ENCODE measurements at regions not wholly inside any gene's neighbourhood (a gene's known extent, or its start where the extent isn't known, plus 50 kb on each side); places are given as distances from the start of the nearest gene placed in this dataset.
"Not testable (repeated sequence)": the region's sequence is repeated elsewhere in the genome, so short reads cannot be mapped to it uniquely, and the experiment has no call there.

DNA sequence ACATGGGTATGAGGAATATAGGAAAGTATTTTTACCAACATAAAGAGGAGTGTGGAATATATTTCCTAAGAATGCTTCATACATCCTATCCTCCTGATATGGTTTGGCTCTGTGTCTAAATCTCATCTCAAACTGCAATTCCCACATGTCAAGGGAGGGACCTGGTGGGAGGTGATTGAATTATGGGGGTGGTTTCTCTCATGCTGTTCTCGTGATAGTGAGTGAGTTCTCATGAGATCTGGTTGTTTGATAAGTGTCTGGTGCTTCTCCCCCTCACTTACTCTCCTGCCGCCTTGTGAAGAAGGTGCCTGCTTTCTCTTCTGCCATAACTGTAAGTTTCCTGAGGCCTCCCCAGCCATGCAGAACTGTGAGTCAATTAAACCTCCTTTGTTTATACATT, 62.2 kb upstream of the CYRIA start:
- POLR2A ChIA-PET; H3K27me3 Mint-ChIP-seq; H3K4me3 Mint-ChIP-seq; DNase-seq; H3K9me3 Mint-ChIP-seq; H3K36me3 Mint-ChIP-seq (ENCODE audit: low read depth); H3K4me1 Mint-ChIP-seq; CTCF ChIA-PET; H3K27ac Mint-ChIP-seq: not testable (repeated sequence)

- CTCF ChIA-PET = no interaction called here
- no peaks in the 10 kb centered on the region for H3K36me3 Mint-ChIP-seq (ENCODE audit: low read depth)
- H3K27me3 Mint-ChIP-seq = no peaks in the 10 kb centered on the region
- H3K4me1 Mint-ChIP-seq = no peaks in the 10 kb centered on the region
- POLR2A ChIA-PET = no interaction called here
- H3K9me3 Mint-ChIP-seq = no peaks in the 10 kb centered on the region
- H3K4me3 Mint-ChIP-seq = no peak overlapping the region
- no peak overlapping the region for H3K27ac Mint-ChIP-seq
- DNase-seq = no peak
These were observed 61.6 kb upstream of the CYRIA start for GRCh38 chr2:16727256-16727655.

DNA sequence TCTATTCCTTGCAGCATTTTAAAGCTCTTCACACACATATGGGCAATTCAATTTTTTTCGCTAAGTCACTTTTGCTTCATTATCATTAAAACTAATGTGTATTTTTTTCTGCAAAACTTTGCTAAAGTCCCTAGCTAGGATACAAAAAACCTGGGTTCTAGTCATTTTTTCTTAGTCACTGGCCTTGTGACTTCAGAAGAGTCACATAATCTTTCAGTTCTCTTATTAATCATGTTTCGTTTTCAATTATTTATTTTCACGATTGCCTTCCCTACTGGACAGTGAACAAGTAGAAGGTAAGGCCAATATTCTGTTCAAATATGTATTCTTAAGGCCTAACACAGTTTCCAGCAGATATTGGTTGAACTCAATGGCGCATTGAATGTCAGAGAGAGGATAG, 60.9 kb upstream of the CYRIA start:
- H3K36me3 Mint-ChIP-seq (ENCODE audit: low read depth) = no peaks in the 10 kb centered on the region
- H3K9me3 Mint-ChIP-seq = no peaks in the 10 kb centered on the region
- CTCF ChIA-PET = no interaction called here
- no peaks in the 10 kb centered on the region for H3K27me3 Mint-ChIP-seq
- H3K4me1 Mint-ChIP-seq = no peaks in the 10 kb centered on the region
- no peak overlapping the region for H3K27ac Mint-ChIP-seq
- no peak overlapping the region for H3K4me3 Mint-ChIP-seq
- POLR2A ChIA-PET = no interaction called here
- DNase-seq = no peak

- Mint-ChIP-seq H3K9me3 (no peaks in the 10 kb centered on the region), H3K36me3 (ENCODE audit: low read depth) (no peaks in the 10 kb centered on the region), H3K27ac (no peak overlapping the region), H3K4me3 (no peak overlapping the region), H3K4me1 (no peaks in the 10 kb centered on the region), H3K27me3 (no peaks in the 10 kb centered on the region)
- no peak for DNase-seq
- POLR2A ChIA-PET = no interaction called here
- CTCF ChIA-PET = no interaction called here
These were observed 60.5 kb upstream of the CYRIA start for GRCh38 chr2:16726147-16726546.

DNA sequence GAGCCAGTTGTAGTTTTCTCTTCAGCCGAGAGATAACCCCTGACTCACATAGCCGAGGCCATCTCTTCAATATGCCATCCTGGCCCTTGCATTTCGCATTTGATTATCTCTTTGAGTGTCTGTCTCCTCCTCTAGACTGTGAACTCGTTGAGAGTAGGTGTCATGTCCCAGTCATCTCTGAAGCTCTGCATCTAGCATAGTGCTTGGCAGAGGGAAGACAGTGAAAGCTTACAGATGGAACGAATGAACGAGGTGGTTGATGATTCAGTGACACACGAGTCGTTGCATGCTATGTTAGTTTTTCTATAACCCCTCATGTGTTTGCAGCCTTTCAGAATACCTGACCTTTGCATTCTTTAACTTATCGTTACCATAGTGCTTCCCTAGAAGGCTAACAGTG, 59.9 kb upstream of the CYRIA start:
- H3K27ac Mint-ChIP-seq = no peak overlapping the region
- CTCF ChIA-PET = interaction anchor here (1.0 kb wide), 1 partner anchor 31 kb away, joined by 3 read pairs; no protein-coding TSS in a partner anchor

DNA sequence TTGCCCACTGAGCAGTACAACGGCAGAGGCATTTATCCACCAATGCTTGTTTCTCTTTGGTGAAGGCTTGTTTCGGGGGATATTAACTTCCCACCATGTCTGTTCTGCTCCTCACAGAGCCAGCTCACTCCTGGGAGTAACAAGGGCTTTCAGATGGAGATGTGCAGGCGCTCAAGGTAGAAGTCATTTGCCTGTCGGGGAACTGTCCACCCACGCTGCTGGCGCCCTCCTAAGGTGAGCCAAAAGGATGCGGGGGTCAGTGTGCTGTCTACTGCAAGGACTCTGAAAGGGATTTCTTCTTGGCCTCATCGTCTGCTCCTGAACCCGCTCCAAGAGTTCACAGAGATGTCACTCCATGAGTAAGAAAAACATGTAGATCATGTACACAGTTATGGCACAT, 57.0 kb upstream of the CYRIA start:
- POLR2A ChIA-PET = no interaction called here
- CTCF ChIA-PET = no interaction called here

More for the DNA sequence above, 59.9 kb upstream of the CYRIA start:
- Mint-ChIP-seq H3K4me1 (no peaks in the 10 kb centered on the region), H3K9me3 (no peaks in the 10 kb centered on the region), H3K27me3 (no peaks in the 10 kb centered on the region), H3K4me3 (no peak overlapping the region), H3K36me3 (ENCODE audit: low read depth) (no peaks in the 10 kb centered on the region)
- POLR2A ChIA-PET = no interaction called here
- no peak for DNase-seq

GRCh38 chr2:16722126-16722525, 56.5 kb upstream of the CYRIA start:
- no peak for DNase-seq
- H3K9me3 Mint-ChIP-seq = no peaks in the 10 kb centered on the region
- no peak overlapping the region for H3K27ac Mint-ChIP-seq
- H3K4me1 Mint-ChIP-seq = no peaks in the 10 kb centered on the region
- H3K4me3 Mint-ChIP-seq = no peak overlapping the region
- CTCF ChIA-PET = no interaction called here
- POLR2A ChIA-PET = no interaction called here
- no peaks in the 10 kb centered on the region for H3K27me3 Mint-ChIP-seq
- no peaks in the 10 kb centered on the region for H3K36me3 Mint-ChIP-seq (ENCODE audit: low read depth)

More for the DNA sequence above, 57.0 kb upstream of the CYRIA start:
- H3K27ac Mint-ChIP-seq = no peak overlapping the region
- no peaks in the 10 kb centered on the region for H3K9me3 Mint-ChIP-seq
- H3K27me3 Mint-ChIP-seq = no peaks in the 10 kb centered on the region
- H3K4me3 Mint-ChIP-seq = no peak overlapping the region
- no peak for DNase-seq
- no peaks in the 10 kb centered on the region for H3K4me1 Mint-ChIP-seq
- no peaks in the 10 kb centered on the region for H3K36me3 Mint-ChIP-seq (ENCODE audit: low read depth)

DNA sequence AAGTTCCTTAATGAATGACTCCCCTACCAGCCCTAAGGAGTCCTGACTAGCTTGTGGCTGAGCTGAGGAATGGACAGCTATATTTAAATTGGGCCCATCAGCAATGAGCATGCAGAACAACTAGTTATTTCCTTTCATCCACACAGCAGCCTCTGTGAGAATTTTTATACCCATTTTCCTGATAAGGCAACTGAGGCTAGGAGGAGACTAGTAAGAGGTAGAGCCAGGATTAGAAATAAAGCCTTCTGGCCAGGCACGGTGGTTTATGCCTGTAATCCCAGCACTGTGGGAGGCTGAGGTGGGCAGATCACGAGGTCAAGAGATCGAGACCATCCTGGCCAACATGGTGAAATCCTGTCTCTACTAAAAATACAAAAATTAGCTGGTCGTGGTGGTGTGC, 55.9 kb upstream of the CYRIA start:
- H3K4me3 Mint-ChIP-seq; H3K27me3 Mint-ChIP-seq; H3K9me3 Mint-ChIP-seq; POLR2A ChIA-PET; H3K4me1 Mint-ChIP-seq; DNase-seq; CTCF ChIA-PET; H3K27ac Mint-ChIP-seq; H3K36me3 Mint-ChIP-seq (ENCODE audit: low read depth): not testable (repeated sequence)

DNA sequence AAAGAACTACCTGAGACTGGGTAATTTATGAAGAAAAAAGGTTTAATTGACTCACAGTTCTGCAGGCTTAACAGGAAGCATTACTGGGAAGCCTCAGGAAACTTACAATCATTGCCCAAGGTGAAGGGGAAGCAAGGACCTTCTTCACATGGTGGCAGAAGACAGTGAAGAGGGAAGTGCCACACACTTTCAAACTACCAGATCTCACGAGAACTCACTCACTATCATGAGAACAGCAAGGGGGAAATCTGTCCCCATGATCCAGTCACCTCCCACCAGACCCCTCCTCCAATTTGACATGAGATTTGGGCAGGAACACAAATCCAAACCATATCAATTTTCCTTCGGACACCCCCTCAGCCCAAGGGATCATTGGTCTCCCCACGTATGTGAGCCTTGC, 55.1 kb upstream of the CYRIA start:
- DNase-seq; H3K4me1 Mint-ChIP-seq; H3K36me3 Mint-ChIP-seq (ENCODE audit: low read depth); H3K4me3 Mint-ChIP-seq; H3K27me3 Mint-ChIP-seq; POLR2A ChIA-PET; H3K27ac Mint-ChIP-seq; H3K9me3 Mint-ChIP-seq: not testable (repeated sequence)
- CTCF ChIA-PET = interaction anchor here (1.5 kb wide), 1 partner anchor 37 kb away, joined by 4 read pairs; no protein-coding TSS in a partner anchor

GRCh38 chr2:16719485-16719808, 53.8 kb upstream of the CYRIA start:
- no peak overlapping the region for H3K27ac Mint-ChIP-seq
- ChIA-PET CTCF (interaction anchor here (1.5 to 1.9 kb wide), 2 partner anchors 14 to 38 kb away, joined by 4 to 5 read pairs; no protein-coding TSS in a partner anchor), POLR2A (no interaction called here)
- no peak for DNase-seq
- no peaks in the 10 kb centered on the region for H3K9me3 Mint-ChIP-seq
- H3K4me1 Mint-ChIP-seq = no peaks in the 10 kb centered on the region
- no peak overlapping the region for H3K4me3 Mint-ChIP-seq
- H3K27me3 Mint-ChIP-seq = peaks cover under 1% of the 10 kb centered on the region
- H3K36me3 Mint-ChIP-seq (ENCODE audit: low read depth) = no peaks in the 10 kb centered on the region

DNA sequence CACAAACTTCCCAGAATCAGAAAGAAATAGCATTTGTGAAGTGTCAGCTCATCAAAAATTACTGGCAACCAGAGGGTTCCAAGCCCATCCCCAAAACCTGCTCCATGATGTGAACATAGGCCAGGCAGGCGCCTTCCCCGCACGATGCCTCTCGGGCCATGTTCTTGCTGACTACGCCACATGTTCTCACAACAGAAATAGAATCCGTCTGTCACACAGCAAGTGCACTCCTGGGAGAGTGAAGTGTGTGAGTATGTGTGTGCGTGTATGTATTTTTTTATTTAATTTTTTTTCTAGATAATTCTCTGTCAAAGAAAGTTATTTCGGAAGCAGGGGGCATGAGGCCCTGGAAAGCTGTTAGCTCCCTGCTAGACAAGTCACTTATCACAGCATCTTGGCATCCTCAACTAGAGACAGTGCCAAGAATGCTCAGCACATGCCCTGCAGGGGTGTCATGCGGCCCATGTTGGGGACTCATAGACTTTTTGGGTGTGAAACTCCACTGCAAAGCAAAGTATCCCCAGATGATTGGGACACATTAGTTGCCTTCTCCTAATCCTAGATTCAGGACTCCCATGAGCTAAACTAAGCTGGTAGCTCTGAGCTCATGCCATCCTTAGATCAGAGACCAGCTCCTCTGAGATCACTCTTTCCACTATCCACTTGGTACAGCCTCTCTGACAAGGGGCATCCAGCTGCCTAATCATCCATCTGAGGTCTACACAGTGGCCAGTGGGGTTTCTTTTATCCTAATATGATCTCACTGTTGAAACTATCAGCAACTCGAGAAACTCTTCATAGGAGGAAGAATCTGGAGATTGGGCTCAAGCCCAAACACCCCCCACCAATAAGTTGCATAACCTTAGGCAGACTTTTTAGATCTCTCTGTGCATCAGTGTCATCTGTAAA, 53.2 kb upstream of the CYRIA start:
- DNase-seq = no peak
- H3K4me3 Mint-ChIP-seq = no peak overlapping the region
- POLR2A ChIA-PET = interaction anchor here (0.6 kb wide), 1 partner anchor 10 kb away, joined by 3 read pairs; no protein-coding TSS in a partner anchor
- peaks cover 4% of the 10 kb centered on the region for H3K27me3 Mint-ChIP-seq
- H3K27ac Mint-ChIP-seq = no peak overlapping the region
- no peaks in the 10 kb centered on the region for H3K4me1 Mint-ChIP-seq
- CTCF ChIA-PET = interaction anchor here (1.9 kb wide), 1 partner anchor 13 kb away, joined by 5 read pairs; no protein-coding TSS in a partner anchor
- no peaks in the 10 kb centered on the region for H3K9me3 Mint-ChIP-seq
- H3K36me3 Mint-ChIP-seq (ENCODE audit: low read depth) = no peaks in the 10 kb centered on the region

DNA sequence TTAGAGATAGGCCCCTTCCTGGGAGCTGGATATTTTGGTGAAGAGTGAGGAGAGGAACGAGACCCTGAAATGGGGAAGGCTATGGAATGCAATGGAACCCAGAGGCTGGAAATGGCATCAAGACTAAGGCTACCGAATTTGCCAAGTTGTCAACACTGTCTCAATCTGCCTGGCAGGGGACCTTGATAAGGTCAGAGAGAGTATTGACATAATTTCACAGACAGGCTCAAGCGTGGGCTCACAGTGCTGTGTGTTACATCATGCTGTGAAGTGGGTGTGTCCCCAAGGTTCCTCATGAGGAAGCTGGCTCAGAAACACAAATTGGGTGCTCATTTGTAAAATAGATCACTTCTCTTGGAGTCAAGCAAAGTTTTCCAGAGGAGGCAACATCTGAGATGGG, 51.8 kb upstream of the CYRIA start:
- POLR2A ChIA-PET = no interaction called here
- Mint-ChIP-seq H3K36me3 (ENCODE audit: low read depth) (no peaks in the 10 kb centered on the region), H3K27me3 (peaks cover 4% of the 10 kb centered on the region), H3K4me1 (no peaks in the 10 kb centered on the region), H3K9me3 (no peaks in the 10 kb centered on the region), H3K4me3 (no peak overlapping the region), H3K27ac (no peak overlapping the region)
- DNase-seq = no peak
- CTCF ChIA-PET = interaction anchor here (1.9 kb wide), 1 partner anchor 12 kb away, joined by 5 read pairs; no protein-coding TSS in a partner anchor

DNA sequence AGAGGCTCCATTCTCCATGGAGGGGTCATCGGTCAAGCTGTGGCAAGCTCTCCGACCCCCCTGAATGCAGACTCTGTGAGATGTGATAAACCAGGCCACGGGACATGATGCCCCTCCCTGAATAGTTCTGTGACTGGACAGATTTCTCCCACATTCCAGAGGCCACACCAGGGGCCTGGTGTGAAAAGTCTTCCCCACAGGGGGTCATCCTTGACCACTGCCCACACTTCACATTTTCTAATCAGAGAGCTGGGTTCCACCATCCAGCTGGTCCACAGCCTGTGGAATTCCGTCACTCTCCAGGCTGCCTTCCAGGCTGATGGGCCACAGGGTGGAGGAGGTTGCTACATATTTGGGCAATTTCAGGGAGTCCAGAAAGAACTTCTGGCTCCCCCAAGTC, 51.3 kb upstream of the CYRIA start:
- no peaks in the 10 kb centered on the region for H3K4me1 Mint-ChIP-seq
- H3K27ac Mint-ChIP-seq = no peak overlapping the region
- peaks cover 4% of the 10 kb centered on the region for H3K27me3 Mint-ChIP-seq
- H3K9me3 Mint-ChIP-seq = no peaks in the 10 kb centered on the region
- H3K4me3 Mint-ChIP-seq = no peak overlapping the region
- DNase-seq = no peak
- POLR2A ChIA-PET = no interaction called here
- CTCF ChIA-PET = no interaction called here
- no peaks in the 10 kb centered on the region for H3K36me3 Mint-ChIP-seq (ENCODE audit: low read depth)

GRCh38 chr2:16716024-16716423, 50.4 kb upstream of the CYRIA start:
- CTCF ChIA-PET = interaction anchor here (2.0 kb wide), 1 partner anchor 11 kb away, joined by 5 read pairs; no protein-coding TSS in a partner anchor
- Mint-ChIP-seq H3K4me3 (no peak overlapping the region), H3K4me1 (no peaks in the 10 kb centered on the region), H3K27me3 (peaks cover 4% of the 10 kb centered on the region), H3K36me3 (ENCODE audit: low read depth) (no peaks in the 10 kb centered on the region), H3K9me3 (no peaks in the 10 kb centered on the region), H3K27ac (no peak overlapping the region)
- no peak for DNase-seq
- POLR2A ChIA-PET = no interaction called here

Data from activated CD4-positive, alpha-beta T cell treated with anti-CD3 and anti-CD28 coated beads, Interleukin-2, amount 10 ng/mL, durations not matched to agents 7 days and 5 days (primary cell).